H1 (cell line): ENCODE measurements at regions not wholly inside any gene's neighbourhood (a gene's known extent, or its start where the extent isn't known, plus 50 kb on each side); places are given as distances from the start of the nearest gene placed in this dataset.

Source experiments
- CEBPB ChIP-seq: IDR thresholded peaks from 2 replicates; pipeline ENCODE4 v1.6.1; 2012; ENCODE audit warnings: low read depth, low read length
- CHD1 ChIP-seq: IDR thresholded peaks from 2 replicates; pipeline ENCODE4 v1.6.1; 2012; ENCODE audit warnings: low read depth, low read length, improper control_type of control experiment
- CHD2 ChIP-seq: IDR thresholded peaks from 2 replicates; pipeline ENCODE4 v1.6.1; 2012; ENCODE audit warnings: low read length, improper control_type of control experiment
- CTBP2 ChIP-seq: IDR thresholded peaks from 2 replicates; pipeline ENCODE4 v1.7.0; 2011; ENCODE audit warnings: borderline replicate concordance, mild to moderate bottlenecking, moderate library complexity, mixed read lengths, low read length; ENCODE audit not compliant: insufficient read depth, insufficient read length
- EP300 ChIP-seq, 2 experiments: IDR thresholded peaks; 1 replicate in 1 of 2; 2 replicates in 1 of 2; pipeline ENCODE4 v1.6.1; 2011 to 2012; ENCODE audit warnings: low read depth in 2 of 2, low read length in 2 of 2, mild to moderate bottlenecking in 2 of 2, borderline replicate concordance in 1 of 2, inconsistent platforms in 1 of 2, moderate library complexity in 1 of 2
- KDM1A ChIP-seq: fragments of 200-600, 300-600 bp; sonication (generic); IDR thresholded peaks from 2 replicates; pipeline ENCODE4 v1.7.1; 2016; ENCODE audit warnings: mild to moderate bottlenecking, low read length, borderline replicate concordance
- RNF2 ChIP-seq: fragments of 200-900, 300-1000 bp; sonication (generic); IDR thresholded peaks from 2 replicates; pipeline ENCODE4 v1.7.1; 2016; ENCODE audit warnings: borderline replicate concordance, low read depth, mild to moderate bottlenecking, antibody characterized with exemption, low read length; ENCODE audit not compliant: poor library complexity, severe bottlenecking; ENCODE audit errors: missing control alignments
- RXRA ChIP-seq: IDR thresholded peaks from 2 replicates; pipeline ENCODE4 v1.6.1; 2011; ENCODE audit warnings: low read depth, mild to moderate bottlenecking, low read length, moderate library complexity; ENCODE audit not compliant: insufficient read depth
- SP2 ChIP-seq: IDR thresholded peaks from 2 replicates; pipeline ENCODE4 v1.6.1; 2012; ENCODE audit warnings: mild to moderate bottlenecking, low read length, inconsistent platforms
- TF ChIP-seq, protein P1 (sequence below): fragments of 300-600 bp; sonication (generic); IDR thresholded peaks from 2 replicates; pipeline ENCODE4 v1.7.1; 2012; ENCODE audit warnings: low read length, moderate library complexity, mild to moderate bottlenecking, inconsistent platforms; ENCODE audit not compliant: insufficient replicate concordance
- TF ChIP-seq, protein P2 (sequence below): IDR thresholded peaks from 2 replicates; pipeline ENCODE4 v1.6.1; 2011; ENCODE audit warnings: low read depth, mild to moderate bottlenecking, low read length; ENCODE audit not compliant: insufficient read depth

DNA sequence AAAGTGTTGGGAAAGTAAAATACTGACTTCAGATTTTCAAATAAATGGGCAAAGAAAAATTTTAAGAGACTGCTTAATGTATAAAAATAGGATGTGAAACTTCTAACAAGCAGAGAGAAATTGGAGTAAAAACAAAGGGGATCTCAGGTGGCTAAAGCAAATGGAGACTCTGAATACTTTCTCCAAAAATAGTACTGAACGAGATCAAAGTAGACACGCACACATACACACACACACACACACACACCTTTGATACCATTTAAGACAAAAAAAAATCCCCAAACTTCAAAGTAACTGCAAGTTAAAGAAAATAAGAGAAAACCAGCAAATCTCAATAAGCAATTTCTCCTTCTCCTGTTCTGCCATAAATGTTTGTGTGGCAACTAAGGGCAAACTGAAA is 307.3 kb downstream of the CRPPA start (continued):
- TF ChIP-seq, protein P1, sequence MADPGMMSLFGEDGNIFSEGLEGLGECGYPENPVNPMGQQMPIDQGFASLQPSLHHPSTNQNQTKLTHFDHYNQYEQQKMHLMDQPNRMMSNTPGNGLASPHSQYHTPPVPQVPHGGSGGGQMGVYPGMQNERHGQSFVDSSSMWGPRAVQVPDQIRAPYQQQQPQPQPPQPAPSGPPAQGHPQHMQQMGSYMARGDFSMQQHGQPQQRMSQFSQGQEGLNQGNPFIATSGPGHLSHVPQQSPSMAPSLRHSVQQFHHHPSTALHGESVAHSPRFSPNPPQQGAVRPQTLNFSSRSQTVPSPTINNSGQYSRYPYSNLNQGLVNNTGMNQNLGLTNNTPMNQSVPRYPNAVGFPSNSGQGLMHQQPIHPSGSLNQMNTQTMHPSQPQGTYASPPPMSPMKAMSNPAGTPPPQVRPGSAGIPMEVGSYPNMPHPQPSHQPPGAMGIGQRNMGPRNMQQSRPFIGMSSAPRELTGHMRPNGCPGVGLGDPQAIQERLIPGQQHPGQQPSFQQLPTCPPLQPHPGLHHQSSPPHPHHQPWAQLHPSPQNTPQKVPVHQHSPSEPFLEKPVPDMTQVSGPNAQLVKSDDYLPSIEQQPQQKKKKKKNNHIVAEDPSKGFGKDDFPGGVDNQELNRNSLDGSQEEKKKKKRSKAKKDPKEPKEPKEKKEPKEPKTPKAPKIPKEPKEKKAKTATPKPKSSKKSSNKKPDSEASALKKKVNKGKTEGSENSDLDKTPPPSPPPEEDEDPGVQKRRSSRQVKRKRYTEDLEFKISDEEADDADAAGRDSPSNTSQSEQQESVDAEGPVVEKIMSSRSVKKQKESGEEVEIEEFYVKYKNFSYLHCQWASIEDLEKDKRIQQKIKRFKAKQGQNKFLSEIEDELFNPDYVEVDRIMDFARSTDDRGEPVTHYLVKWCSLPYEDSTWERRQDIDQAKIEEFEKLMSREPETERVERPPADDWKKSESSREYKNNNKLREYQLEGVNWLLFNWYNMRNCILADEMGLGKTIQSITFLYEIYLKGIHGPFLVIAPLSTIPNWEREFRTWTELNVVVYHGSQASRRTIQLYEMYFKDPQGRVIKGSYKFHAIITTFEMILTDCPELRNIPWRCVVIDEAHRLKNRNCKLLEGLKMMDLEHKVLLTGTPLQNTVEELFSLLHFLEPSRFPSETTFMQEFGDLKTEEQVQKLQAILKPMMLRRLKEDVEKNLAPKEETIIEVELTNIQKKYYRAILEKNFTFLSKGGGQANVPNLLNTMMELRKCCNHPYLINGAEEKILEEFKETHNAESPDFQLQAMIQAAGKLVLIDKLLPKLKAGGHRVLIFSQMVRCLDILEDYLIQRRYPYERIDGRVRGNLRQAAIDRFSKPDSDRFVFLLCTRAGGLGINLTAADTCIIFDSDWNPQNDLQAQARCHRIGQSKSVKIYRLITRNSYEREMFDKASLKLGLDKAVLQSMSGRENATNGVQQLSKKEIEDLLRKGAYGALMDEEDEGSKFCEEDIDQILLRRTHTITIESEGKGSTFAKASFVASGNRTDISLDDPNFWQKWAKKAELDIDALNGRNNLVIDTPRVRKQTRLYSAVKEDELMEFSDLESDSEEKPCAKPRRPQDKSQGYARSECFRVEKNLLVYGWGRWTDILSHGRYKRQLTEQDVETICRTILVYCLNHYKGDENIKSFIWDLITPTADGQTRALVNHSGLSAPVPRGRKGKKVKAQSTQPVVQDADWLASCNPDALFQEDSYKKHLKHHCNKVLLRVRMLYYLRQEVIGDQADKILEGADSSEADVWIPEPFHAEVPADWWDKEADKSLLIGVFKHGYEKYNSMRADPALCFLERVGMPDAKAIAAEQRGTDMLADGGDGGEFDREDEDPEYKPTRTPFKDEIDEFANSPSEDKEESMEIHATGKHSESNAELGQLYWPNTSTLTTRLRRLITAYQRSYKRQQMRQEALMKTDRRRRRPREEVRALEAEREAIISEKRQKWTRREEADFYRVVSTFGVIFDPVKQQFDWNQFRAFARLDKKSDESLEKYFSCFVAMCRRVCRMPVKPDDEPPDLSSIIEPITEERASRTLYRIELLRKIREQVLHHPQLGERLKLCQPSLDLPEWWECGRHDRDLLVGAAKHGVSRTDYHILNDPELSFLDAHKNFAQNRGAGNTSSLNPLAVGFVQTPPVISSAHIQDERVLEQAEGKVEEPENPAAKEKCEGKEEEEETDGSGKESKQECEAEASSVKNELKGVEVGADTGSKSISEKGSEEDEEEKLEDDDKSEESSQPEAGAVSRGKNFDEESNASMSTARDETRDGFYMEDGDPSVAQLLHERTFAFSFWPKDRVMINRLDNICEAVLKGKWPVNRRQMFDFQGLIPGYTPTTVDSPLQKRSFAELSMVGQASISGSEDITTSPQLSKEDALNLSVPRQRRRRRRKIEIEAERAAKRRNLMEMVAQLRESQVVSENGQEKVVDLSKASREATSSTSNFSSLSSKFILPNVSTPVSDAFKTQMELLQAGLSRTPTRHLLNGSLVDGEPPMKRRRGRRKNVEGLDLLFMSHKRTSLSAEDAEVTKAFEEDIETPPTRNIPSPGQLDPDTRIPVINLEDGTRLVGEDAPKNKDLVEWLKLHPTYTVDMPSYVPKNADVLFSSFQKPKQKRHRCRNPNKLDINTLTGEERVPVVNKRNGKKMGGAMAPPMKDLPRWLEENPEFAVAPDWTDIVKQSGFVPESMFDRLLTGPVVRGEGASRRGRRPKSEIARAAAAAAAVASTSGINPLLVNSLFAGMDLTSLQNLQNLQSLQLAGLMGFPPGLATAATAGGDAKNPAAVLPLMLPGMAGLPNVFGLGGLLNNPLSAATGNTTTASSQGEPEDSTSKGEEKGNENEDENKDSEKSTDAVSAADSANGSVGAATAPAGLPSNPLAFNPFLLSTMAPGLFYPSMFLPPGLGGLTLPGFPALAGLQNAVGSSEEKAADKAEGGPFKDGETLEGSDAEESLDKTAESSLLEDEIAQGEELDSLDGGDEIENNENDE = no peak
- TF ChIP-seq RNF2 (no peak), RXRA (no peak), CHD1 (no peak), CEBPB (no peak), SP2 (no peak), KDM1A (no peak), EP300 (IDR thresholded peaks at IDR 0.05; ENCODE audit: borderline replicate concordance in 1 of 2, low read depth in 2 of 2, low read length in 2 of 2) (no peak), CTBP2 (no peak), CHD2 (no peak)
- TF ChIP-seq, protein P2, sequence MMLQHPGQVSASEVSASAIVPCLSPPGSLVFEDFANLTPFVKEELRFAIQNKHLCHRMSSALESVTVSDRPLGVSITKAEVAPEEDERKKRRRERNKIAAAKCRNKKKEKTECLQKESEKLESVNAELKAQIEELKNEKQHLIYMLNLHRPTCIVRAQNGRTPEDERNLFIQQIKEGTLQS = no peak
